HPDE6-E6E7 (cell line): ENCODE measurements at regions not wholly inside any gene's neighbourhood (a gene's known extent, or its start where the extent isn't known, plus 50 kb on each side); places are given as distances from the start of the nearest gene placed in this dataset.

Experiments used
- DNase-seq: peaks from one replicate; pipeline ENCODE4 v3.0.0; 2011; ENCODE audit warnings: missing footprints; ENCODE audit errors: extremely low spot score

DNA sequence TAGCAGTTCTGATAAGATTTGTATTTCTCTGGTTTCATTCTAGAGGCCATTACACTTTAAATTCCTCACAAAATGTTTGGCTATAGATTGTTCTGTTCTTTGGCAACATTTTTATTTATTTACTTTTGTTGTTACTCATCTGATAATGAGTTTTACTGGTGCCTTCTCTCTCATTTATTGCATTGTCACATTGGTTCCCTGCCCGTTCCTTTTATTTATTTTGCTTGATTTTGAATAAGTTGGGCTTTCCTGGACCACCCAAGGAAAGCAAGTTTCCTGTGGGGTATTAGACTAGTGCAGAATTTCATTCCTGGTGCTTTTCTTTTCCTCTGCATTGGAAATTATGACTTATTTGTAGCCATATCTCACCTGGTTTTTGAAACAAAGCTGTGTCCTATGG lies 232.0 kb downstream of the SOCS6 start:
- no peak for DNase-seq

DNA sequence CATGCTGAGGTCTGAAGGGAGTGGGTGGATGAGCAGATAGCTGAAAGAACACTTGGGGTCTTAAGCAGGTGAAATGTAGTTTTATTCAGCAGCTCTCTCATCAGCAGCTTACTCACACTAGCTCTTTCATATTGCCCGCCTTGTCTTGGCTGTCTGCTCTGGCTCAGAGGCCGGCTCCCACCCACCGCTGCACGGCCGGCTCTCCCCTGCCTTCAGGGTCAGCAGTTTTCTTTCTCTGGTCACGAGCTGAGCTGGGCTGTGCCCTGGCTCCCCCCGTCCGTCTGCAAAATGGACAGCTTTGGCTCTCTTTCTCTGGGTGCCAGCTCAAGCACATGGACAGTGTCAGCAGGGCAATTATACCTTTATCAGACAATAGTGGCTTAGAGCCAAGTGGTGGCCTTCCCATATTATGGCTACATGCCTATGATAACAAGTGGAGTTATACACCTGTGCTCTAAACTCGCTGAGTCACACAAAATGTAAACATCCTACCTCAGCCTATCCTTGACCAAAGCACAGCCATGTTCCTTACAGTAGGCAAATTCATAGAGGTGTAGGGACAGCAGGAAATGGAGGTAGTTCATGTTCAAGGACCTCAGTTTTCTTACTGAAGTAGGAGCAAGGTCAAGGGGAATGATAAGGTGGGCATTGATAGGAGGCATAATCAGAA lies 224.8 kb downstream of the SOCS6 start:
- DNase-seq, result no peak

DNA sequence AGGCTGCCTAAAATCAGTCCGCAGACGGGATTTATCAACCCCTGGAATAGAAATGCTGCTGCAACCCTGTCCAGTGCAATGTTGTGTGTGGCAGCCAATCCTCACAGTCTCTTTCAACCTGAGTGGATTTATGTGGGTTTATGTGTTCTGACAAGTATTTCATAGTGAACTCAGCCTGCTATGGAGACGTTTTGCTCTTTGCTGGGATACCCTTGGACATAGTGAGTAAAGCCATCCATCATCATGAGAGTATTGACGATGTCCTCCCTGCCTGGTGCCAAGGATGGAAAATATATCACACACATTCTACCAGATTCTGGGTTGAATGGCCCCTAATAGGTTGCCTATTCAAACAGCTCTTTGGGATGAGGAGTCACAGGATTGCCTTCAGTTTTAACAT lies 219.1 kb downstream of the SOCS6 start:
- no peak for DNase-seq

DNA sequence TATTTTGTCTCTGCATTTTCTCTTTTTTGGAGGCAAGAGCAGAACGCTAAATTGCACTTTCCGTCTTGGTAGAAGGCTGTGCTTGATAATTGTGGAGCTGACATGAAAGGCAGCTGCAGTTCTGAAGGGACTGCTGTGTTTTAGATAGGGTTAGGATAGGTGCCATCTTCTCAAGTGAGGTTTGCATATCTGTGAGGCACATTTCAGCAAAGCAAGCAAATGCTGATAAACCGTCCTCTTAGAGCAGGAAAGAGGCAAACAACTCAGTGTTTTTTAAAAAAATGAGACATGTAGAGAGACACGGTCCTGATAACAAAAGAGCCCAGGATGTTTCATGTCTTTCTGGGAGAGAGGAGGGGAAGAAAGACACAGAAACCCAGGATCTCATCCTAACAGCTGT lies 217.7 kb downstream of the SOCS6 start:
- no peak for DNase-seq

DNA sequence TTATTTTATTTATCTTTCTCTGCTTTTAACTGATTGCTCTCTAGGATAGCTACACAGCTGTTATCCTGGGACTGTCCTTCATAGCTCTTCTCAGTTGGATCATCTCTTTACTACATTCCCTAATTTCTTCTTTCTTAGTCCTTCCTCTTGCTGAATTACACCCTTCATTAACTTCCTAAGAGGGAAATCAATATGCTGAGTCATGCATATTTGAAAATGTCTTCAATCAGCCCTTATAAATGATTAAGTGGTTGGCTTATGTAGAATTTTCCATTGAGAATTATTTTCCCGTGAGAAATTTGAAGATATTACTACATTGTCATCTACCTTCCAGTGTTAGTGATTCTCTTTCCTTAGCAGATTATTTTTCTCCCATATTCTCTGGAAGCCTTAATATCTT lies 214.2 kb downstream of the SOCS6 start:
- no peak for DNase-seq

DNA sequence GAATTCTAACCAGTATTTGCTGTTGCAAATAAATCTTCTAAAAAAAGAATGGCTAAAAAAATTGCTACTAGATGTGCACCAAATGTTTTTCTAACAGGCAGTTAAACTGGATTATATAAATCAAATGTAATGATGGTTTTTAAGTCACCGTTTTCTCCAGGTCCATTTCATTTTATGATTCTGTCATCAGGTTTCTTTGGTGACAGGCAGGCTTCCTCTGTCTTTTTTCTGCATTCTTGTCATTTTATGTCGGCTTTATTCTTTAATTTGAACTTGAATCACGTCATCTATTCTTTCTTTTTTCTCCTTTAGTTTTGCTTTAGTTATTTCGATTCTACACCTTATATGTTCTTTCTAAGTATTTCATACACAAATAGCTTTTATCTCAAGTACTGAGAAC lies 212.5 kb downstream of the SOCS6 start:
- DNase-seq, result no peak

DNA sequence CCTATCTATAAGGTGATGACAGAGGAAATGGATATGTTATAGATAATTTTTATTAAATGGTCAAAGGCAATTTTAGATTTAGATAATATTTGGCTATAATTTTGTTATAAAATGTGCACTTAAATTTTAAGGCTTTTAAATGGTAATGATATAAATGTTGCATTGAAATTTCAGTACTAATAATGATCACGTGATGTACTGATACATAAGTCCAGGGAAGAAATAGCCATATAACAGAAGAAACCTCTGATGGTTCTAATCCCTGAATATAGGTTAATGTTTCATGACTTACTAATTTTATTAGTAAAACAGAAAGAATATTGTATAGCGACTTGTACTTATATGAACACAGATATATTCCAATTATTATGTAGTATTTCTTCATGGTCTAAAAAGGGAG lies 211.9 kb downstream of the SOCS6 start:
- DNase-seq, result no peak

DNA sequence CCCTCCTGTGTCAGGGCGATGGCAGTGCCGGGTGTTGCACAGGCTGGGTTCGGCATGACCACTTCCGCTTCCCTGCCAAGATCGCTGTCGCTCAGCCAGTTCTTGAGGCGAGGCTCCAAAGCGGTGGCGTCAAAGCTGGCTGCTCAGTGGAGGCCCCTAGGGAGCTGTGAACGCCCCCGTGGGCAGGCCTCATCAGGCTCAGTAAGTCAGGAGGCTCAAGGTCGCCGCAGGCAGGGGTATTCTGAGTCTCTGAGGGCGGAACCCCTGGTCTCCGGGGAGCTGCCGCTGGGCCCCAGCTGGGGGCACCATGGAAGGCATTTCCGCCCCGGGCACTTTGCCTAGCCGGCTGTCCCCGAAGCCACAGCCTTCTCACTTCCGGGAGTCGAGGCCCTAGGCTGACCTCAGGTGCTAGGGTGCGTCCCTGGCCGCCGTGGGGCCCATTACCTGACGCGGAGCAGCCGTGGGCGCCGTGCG lies 210.4 kb downstream of the SOCS6 start:
- DNase-seq, result no peak

DNA sequence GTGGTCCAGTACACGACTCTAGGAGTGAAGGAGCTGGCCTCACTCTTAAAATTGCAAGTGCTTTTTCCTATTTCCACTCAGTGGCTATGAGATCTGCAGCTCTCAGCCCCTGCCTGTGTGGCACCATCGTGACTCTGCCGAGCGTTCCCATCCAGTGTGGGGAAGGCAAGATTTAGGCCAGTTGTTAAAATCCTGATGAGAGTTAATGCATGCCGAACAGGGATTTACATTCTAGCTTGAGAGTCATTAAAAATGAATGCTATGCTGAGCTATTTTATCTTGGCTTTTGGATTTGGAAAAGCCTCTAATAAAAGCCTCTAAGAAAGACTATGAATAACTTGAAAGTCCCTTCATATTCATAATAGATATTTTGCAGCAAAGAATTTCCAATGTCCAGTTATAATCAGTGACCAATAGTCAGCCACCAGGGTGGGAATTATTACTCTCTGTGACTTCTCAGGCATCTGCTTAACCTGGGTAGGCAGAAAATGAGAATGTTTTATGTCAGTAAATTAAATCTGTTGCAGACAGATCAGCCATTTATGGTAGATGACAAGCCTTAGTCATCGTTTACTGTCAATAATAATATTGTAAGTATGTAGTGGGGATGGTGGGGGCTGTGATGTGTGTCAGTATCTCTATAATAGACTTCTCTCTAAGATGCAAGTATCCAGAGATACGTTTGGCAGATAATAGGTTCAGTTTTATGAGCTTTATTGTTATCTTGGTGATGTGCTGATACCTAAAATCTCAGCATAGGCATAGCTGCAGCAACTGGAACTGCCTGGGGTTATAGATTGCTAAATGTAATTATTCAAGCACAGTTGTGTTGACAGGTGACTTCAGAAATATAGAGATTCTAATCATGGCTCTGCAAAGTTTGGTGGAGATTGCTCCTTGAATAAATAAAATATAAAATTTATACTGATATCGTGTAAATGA lies 207.8 kb downstream of the SOCS6 start:
- no peak for DNase-seq

DNA sequence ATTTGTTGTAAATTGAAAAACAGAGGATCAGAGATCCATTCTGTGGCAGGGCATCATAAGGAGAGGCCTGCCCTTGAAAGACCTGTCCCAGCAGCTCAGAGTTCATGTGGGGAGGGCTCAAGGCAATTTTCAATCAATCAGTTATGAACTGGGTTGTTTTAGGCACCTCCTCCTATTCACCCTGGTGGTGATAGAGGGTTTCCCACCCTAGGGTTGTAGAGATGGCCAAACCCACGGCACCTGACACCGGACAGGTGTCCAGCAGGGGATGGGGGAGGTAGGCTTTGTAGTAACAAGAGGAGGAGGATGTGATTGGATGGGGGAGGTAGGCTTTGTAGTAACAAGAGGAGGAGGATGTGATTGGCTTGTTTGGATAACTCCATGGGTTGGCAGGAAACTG lies 205.7 kb downstream of the SOCS6 start:
- no peak for DNase-seq

DNA sequence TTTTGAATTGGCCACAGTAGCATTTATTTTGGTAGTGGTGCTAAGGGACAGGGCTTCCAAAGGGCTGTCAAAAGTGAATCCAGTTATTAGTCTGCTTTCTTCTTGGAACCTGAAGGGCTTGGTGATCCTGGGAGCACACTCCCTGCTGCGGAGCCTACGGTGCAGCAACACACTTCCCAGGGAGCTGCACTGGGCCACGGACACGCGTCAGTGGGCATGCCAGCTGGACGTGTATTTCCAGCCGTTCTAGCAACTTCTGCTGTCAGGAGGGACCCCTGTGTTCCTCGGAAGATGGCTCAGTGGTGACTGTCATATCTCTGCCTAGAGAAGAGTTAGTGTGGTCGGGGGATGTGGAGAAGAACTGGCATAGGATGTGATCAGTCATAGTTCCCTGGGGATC lies 204.6 kb downstream of the SOCS6 start:
- DNase-seq, result no peak

DNA sequence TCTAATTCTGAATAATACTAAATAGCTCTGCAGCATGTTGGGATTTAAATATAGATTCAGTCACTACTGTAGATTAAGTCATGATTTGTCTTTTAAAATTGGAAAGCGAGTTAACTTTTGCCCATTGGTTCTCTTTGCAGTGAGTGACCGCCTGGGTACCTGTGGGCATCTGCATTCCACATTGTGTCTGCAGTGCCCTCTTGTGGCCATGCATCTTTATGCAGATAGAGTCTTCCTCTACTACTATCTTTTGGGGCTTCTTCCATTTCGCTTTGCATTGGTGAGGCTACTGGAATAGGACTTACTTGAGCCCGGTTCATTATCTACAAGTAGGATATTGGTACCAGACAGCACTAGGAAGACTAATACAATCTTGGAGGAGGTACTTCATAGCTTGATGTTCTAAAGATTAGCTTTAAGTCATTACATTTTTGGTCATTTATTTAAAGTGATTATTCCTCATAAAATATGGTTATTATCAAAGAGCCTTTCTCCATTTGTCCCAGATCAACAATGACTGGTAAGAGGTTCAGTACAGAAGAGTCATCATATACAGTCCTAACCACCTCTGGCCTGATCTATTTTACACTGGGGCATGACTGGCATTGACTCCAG lies 203.0 kb downstream of the SOCS6 start:
- DNase-seq, result peak; percentile 31

DNA sequence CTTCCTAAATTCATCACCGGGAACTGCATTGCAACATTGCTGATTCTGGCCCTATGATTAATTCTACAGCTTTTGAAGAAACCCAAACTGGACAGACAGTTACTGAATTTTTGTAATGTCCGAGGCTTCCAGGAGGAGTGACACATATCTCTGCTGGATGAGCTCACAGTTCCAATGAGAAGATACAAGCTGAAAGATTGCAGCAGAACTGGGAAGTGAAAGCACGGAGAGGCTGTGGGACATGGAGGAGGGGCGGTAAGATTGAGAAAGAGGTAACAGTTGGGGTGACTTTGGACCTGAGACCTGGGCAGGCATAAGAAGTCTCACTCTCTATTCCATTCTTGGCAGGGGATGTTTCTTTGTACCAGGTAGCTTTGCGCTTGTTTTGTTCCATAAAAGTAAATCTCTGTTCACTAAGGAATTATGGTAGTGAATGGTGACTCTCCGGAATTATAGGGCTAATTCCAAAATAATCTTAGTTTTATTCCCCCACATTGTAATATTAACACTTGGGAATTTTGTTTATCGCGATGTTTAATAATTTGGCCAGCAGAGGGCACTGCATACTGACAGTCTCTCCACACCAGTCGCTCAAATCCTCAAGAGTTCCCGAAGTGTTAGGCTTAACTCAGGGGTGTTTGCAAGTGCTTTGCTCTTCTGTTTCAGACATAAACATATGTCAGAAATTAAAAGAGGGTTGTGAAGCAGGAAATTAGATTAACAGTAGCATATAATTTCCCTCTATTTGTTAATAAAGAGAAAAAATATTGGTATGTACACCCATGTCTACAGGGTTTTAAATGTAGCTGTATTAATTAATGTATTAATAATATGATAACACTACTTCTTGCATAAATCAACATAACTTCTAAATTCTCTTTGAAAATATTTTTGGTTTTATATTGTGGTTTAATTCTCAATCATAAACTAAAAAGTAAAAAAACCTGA lies 201.4 kb downstream of the SOCS6 start:
- DNase-seq, result peak; percentile 7

DNA sequence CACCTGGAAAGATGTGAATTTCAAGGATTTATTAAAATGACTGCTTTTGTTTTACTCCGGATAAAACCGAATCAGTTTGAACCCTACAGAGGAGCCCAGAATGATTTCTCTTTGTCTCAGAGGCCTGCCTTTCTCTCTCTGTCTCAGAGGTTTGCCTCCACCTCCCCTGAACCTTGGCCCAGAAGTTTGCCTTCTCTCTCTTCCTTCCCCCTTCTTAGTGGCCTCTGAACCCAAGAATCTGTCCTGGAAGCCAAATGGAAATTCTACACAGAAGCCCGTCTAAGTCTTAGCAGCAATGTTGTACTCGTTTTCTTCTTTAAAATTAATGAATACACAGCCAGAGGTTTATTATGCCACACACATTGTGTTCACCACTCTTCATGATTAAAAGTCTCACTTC lies 200.7 kb downstream of the SOCS6 start:
- DNase-seq, result no peak

DNA sequence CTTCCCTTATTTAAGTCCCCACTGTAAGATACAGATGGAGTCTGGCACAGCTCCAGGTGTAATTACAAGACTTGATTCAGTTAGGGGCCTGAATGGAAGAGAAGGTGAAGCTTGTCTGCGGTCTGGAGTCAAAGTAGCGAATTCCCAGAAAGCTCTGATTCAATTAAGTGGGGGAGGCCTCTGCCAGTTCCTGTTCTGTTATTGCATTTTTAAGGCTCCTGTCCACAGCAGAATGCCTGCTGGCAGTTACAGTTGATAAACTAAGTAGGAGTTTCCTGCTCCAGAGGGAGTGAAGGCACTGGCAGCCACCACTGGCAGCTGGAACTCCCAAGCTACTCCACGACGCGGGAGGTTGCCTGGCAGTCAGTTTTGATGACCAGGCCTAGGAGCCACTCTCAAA lies 181.1 kb downstream of the SOCS6 start:
- DNase-seq, result no peak

DNA sequence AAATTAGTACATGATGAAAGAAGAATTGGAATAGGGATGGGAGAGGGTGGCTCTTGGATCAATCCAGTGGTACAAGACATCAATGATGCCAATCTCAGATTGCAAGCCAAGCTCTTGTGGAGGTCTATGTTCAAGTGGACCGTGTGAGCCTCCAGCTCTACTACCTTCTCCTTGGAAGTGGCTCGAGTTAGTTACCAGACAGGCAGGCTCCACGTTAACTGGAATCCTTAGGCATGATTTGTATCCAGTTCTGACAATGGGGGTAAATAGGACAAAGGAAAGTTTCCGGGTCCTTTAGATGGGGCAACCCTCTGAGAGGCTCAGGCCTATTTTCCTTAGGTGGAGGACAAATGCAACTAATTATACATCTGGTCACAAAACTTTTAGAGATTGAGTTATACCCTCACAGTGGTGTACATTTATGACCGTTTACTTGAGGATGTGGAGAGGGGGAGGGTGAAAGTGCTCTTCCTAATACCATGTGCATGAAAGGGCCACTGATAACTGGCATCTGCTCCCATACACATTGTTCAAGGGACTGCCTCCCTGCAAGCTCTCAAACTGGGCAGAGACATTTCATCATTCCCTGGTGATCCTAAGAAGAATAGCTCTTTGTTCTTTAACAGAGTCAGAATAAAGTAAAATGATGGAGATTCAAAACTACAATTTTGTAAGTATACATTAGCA lies 180.2 kb downstream of the SOCS6 start:
- DNase-seq, result no peak

DNA sequence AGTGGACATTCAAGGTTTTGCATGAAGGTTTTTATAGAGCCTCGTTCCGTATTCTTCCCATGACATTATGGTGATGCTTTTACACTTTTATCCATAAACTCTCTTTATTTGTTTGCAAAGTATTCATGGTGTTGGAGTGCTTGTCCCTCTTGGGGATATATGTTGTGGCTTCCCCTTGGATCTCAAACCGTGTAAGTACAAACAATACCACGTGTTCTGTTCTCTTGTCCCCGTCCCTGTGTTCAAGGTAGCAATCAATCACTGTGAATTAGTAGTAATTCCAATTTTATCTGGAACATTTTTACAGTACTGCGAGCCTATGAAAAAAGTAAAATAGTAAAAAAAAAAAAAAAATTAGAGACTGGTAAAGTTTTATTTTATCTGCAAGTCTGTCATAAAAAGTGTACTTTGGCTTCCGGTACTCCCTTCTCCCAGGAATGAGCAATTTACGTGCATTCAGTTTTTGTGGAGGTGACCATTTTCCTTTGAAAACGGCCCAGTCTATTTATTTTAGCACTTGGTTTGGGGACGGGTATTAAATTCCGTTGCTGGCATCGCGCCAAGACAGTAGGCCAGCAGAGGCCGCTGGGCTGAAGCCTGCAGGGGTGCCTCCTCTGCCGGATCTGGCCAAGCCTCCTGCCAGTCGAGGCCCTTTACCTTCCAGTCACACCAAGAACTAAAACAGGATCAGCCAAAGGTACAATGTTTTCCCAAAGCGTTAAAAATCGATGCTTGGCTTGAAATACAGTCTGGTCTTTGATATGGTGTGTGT lies 175.7 kb downstream of the SOCS6 start:
- DNase-seq, result peak; percentile 54

DNA sequence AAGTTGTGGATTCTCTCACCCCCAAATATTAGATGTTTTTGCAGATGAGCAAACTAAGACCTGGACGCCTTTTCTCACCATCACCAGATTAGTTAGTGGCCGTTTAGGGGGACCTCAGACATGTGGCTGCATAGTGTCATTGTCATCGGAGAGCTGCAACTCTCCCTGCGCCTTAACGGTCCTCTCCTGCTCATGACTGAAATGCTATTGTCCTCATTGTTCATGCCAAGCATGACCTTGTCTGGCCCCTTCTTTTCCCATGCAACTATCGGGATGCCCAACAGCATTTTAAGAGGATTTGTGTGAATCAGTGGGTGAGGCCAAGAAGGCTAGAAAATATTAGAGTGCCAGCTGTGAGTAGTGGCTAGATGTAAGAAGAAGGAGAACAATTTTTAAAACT lies 174.2 kb downstream of the SOCS6 start:
- no peak for DNase-seq

DNA sequence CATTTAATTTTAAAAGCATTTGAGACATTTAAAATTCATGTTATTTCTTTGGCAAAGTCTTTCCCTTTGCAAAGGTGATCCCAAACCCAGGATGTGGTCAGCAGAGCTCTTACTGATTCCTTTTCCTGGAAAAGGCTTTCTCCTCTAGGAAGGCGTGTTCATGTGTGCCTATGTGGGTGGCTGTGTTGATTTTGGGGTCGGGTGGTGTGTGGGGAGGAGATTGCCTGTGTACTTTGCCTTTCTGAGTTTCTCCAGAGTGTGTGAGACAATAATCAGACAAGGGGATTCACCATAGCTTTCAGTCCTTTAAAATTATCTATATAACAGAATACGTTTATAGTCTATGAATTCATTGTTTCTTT lies 173.2 kb downstream of the SOCS6 start:
- DNase-seq, result no peak
